Body of pancreas (tissue), 4 donors: ENCODE measurements at regions not wholly inside any gene's neighbourhood (a gene's known extent, or its start where the extent isn't known, plus 50 kb on each side); places are given as distances from the start of the nearest gene placed in this dataset.

ENCODE experiments used
- ATAC-seq: fragments of 150-250 bp; one replicate; pipeline ENCODE4 v1.9.1; 2016
- DNase-seq, 4 donors: peaks; one replicate each; pipeline ENCODE4 v3.0.0-alpha.2; 2019
- H3K27ac ChIP-seq, 4 donors: fragments of 200-600 bp; sonication (generic); 1 replicate in 3 of 4; 2 replicates in 1 of 4; pipeline versions ENCODE4 v1.5.1 to v1.6.1; 2016 to 2019; ENCODE audit warnings: mild to moderate bottlenecking in 1 of 4, mixed read lengths in 1 of 4, moderate library complexity in 1 of 4
- H3K27me3 ChIP-seq, 2 donors: fragments of 200-600 bp; sonication (generic); one replicate each; pipeline ENCODE4 v1.6.0; 2016; ENCODE audit warnings: mild to moderate bottlenecking in 1 of 2
- H3K36me3 ChIP-seq, 2 donors: fragments of 200-600 bp; sonication (generic); replicated peaks in 1 of 2; 2 replicates each; pipeline ENCODE4 v1.5.1; 2016; ENCODE audit warnings: low read depth in 2 of 2; ENCODE audit not compliant: insufficient read depth in 1 of 2
- H3K4me1 ChIP-seq: fragments of 200-600 bp; sonication (generic); one replicate; pipeline ENCODE4 v1.6.0; 2016
- H3K4me3 ChIP-seq, 2 donors: fragments of 200-600 bp; sonication (generic); 1 replicate in 1 of 2; 2 replicates in 1 of 2; pipeline ENCODE4 v1.5.1; 2016 to 2019
- H3K9me3 ChIP-seq, 3 donors: fragments of 200-600 bp; sonication (generic); 1 replicate in 2 of 3; 2 replicates in 1 of 3; pipeline ENCODE4 v1.5.1; 2016
- CTCF ChIP-seq, 7 experiments: fragments of 450-650 bp in 4 of 7; fragments of 200-600 bp in 3 of 7; sonication (generic) in 3 of 7; IDR thresholded peaks; one replicate each; pipeline ENCODE4 v1.5.1; 2016 to 2019; ENCODE audit warnings: antibody characterized with exemption in 7 of 7
- POLR2A ChIP-seq, 3 donors: fragments of 450-650 bp; IDR thresholded peaks; one replicate each; pipeline ENCODE4 v1.6.1; 2016; ENCODE audit warnings: antibody characterized with exemption in 3 of 3, mild to moderate bottlenecking in 2 of 3
- WGBS, 2 donors: methylation state at CpG; one replicate each; pipeline ENCODE4 v1.1.5; 2017; 5-methylcytosine and 5-hydroxymethylcytosine counted together
- intact Hi-C: fragments of 100-400 bp; cut with DNase I; formaldehyde crosslinking; loops from one replicate; pipeline ENCODE4 v1.15.1; 2023

- Histone ChIP-seq H3K4me3 (no peak overlapping the region), H3K27me3 (no peaks in the 10 kb centered on the region), H3K4me1 (peaks cover 8% of the 10 kb centered on the region), H3K27ac (no peak overlapping the region), H3K9me3 (no peaks in the 10 kb centered on the region), H3K36me3 (no peaks in the 10 kb centered on the region)
- no peak for ATAC-seq
- intact Hi-C loops: no loop called here
- no peak for DNase-seq
- 69 to 71% methylated on average over 4 of the region's 4 CpGs for WGBS, 2 donors
- TF ChIP-seq CTCF (IDR thresholded peaks at IDR 0.05) (no peak), POLR2A (IDR thresholded peaks at IDR 0.05) (no peak)
Measured at GRCh38 chr6:1184318-1184717, 127.6 kb upstream of the FOXQ1 start.

GRCh38 chr6:1182722-1183521 is 129.0 kb upstream of the FOXQ1 start:
- DNase-seq (peak; percentile 18 to 29 (median 22)), ATAC-seq (peak; percentile 73)
- no peak overlapping the region for H3K4me3 ChIP-seq
- H3K4me1 ChIP-seq: peaks cover 8% of the 10 kb centered on the region
- TF ChIP-seq CTCF (IDR thresholded peaks at IDR 0.05): no peak
- TF ChIP-seq POLR2A (IDR thresholded peaks at IDR 0.05): no peak
- intact Hi-C loops: no loop called here
- H3K27ac ChIP-seq: peak overlapping the region in 1 of 4 donors; percentile 13
- H3K27me3 ChIP-seq: no peaks in the 10 kb centered on the region
- no peaks in the 10 kb centered on the region for H3K9me3 ChIP-seq
- WGBS, 2 donors: 53 to 55% methylated on average over 13 of the region's 13 CpGs
- H3K36me3 ChIP-seq: no peaks in the 10 kb centered on the region

GRCh38 chr6:1181939-1182605 is 129.8 kb upstream of the FOXQ1 start:
- H3K36me3 ChIP-seq: no peaks in the 10 kb centered on the region
- intact Hi-C loops: no loop called here
- no peak overlapping the region for H3K4me3 ChIP-seq
- ATAC-seq (no peak), DNase-seq (no peak)
- H3K27me3 ChIP-seq: no peaks in the 10 kb centered on the region
- H3K27ac ChIP-seq: no peak overlapping the region
- H3K9me3 ChIP-seq: no peaks in the 10 kb centered on the region
- WGBS, 2 donors: 61 to 70% methylated on average over 4 of the region's 4 CpGs
- no peak for TF ChIP-seq CTCF (IDR thresholded peaks at IDR 0.05)
- TF ChIP-seq POLR2A (IDR thresholded peaks at IDR 0.05): no peak
- peaks cover 8% of the 10 kb centered on the region for H3K4me1 ChIP-seq

- H3K9me3 ChIP-seq: no peaks in the 10 kb centered on the region
- ATAC-seq: no peak
- DNase-seq: no peak
- H3K4me1 ChIP-seq: peaks cover 8% of the 10 kb centered on the region
- no peaks in the 10 kb centered on the region for H3K27me3 ChIP-seq
- WGBS, 2 donors: 50 to 57% methylated on average over 16 of the region's 16 CpGs
- TF ChIP-seq CTCF (IDR thresholded peaks at IDR 0.05) (no peak), POLR2A (IDR thresholded peaks at IDR 0.05) (no peak)
- H3K36me3 ChIP-seq: no peaks in the 10 kb centered on the region
- no peak overlapping the region for H3K27ac ChIP-seq
- intact Hi-C loops: no loop called here
- no peak overlapping the region for H3K4me3 ChIP-seq
Measured at GRCh38 chr6:1179571-1180459, 132.1 kb upstream of the FOXQ1 start.
